GM19324 (cell line): ENCODE measurements at regions not wholly inside any gene's neighbourhood (a gene's known extent, or its start where the extent isn't known, plus 50 kb on each side); places are given as distances from the start of the nearest gene placed in this dataset.
"Not testable (repeated sequence)": the region's sequence is repeated elsewhere in the genome, so short reads cannot be mapped to it uniquely, and the experiment has no call there.

Experiments used
- ATAC-seq: cut with Tn5 transposase; IDR thresholded peaks from one replicate; pipeline ENCODE4 v1.9.1; 2021; ENCODE audit warnings: mild to moderate bottlenecking, moderate library complexity; ENCODE audit not compliant: unreplicated experiment, low FRiP score

GRCh38 chr20:40029589-40029988, 659.4 kb downstream of the MAFB start:
- no peak for ATAC-seq

DNA sequence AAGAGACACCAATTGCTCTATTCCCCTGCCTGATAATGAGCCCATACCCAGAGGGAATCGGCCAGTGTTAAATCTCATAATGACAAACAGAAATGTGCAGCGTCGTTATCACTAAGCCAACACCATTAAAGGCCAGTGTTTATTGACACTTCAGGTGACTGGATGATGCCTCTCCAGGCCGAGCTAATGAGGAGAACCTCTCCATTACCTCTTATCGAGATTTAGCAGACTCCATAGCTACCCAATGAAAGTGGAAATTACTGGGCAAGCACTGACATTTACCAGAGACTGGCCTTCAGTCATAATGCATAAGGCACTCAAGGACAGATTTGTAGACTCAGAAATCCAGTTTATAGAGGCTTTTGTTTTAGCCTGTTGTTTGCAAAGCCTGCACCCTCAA, 669.5 kb downstream of the MAFB start:
- no peak for ATAC-seq

- ATAC-seq, result no peak
Observed at GRCh38 chr20:40017765-40018164, 671.3 kb downstream of the MAFB start.

GRCh38 chr20:40016890-40017289, 672.1 kb downstream of the MAFB start:
- no peak for ATAC-seq

DNA sequence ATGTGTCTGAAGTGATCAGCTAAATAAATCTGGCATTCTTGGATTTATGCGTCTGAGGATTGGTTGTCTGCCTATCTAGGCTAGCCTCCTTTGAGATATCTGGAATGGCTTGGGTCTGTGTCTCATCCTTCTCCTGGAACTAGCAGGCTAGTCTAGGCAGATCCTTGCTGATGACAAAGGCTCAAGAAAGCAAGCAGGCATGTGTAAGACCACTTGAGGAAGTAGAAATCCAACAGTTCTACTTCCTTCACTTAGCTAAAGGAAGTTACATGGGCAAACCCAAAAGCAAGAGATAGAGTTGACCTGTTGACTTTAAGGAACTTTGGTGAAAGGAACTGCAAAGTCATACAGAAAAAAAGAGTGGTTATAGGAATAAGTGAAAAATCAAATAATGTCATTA, 672.6 kb downstream of the MAFB start:
- ATAC-seq, result no peak

DNA sequence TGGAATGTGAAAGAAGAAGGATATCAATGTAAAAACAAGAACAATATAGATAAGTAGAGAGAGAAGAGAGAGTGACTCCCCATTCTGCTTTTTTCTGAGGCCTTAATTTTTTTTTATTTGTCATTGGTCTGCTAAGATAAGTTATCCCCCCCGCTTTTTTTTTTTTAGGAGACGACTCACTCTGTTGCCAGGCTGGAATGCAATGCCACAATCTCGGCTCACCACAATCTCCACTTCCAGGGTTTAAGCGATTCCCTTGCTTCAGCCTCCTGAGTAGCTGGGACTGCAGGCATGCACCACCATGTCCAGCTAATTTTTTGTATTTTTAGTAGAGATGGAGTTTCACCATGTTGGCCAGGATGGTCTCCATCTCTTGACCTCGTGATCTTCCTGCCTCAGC, 677.0 kb downstream of the MAFB start:
- ATAC-seq, result not testable (repeated sequence)

DNA sequence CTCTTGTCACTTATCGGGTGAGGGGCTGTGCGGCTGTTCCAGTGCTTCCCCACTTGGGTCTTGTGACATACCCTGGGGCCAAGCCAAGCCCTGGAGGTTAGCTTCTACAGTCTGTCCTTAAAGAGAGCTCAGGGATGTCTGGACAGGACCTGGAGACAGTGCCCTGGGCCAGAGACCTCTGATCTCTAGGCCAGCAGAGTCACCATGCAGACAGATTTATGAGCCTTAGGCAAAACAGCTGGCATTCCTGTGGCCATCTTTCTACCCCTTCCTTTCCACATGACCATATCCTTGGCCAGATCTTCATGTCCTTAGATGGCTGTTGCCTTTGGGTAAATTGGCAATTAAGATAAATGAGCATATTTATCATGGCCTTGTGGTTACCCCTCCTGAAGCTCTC, 678.6 kb downstream of the MAFB start:
- ATAC-seq, result no peak

DNA sequence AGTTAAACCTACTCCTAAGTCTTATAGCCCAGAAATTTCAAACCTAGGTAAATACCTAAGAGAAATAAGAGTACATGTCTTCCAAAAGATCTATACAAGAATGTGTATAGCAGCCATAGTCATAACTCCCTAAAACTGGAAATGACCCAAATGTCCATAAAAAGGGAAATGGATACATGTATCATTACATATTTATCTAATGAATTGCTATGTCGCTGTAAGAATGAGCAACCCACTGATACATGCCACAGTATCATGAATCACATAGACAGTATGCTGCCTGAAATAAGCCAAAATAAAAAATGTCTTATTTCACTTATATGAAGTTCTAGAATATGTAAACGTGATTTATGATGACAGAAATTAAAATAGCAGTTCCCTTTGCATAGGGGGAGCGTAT, 679.5 kb downstream of the MAFB start:
- ATAC-seq, result no peak

- ATAC-seq, result no peak
Observed at GRCh38 chr20:40008177-40008576, 680.9 kb downstream of the MAFB start.

DNA sequence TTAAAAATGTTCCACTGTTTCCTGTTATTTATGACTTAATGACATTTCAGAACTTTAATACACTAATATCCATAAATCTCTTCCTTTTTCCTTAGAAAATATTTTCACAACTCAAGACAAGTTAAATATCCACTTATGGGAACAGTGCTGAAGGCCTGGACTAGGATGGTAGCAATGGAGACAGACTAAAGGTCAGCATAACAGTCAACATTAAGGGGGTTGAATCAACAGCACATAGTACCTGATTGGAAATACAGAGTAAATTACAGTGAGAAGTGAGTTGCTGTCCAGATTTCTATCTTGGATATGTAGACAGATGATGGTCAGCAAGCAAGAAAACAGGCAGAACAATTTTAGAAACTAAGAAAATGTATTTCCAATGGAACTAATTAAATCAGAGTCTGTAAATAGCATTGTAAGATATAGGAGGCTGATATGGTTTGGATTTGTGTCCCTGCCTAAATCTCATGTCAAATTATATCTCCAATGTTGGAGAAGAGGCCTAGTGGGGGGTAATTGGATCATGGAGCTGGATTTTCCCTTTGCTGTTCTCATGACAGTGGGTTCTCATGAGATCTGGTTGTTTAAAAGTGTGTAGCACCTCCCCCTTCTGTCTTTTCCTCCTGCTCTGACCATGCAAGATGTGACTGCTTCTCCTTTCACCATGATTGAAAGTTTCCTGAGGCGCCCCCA, 682.7 kb downstream of the MAFB start:
- no peak for ATAC-seq

GRCh38 chr20:40004092-40004491, 684.9 kb downstream of the MAFB start:
- not testable (repeated sequence) for ATAC-seq

GRCh38 chr20:39993742-39994141, 695.3 kb downstream of the MAFB start:
- no peak for ATAC-seq

DNA sequence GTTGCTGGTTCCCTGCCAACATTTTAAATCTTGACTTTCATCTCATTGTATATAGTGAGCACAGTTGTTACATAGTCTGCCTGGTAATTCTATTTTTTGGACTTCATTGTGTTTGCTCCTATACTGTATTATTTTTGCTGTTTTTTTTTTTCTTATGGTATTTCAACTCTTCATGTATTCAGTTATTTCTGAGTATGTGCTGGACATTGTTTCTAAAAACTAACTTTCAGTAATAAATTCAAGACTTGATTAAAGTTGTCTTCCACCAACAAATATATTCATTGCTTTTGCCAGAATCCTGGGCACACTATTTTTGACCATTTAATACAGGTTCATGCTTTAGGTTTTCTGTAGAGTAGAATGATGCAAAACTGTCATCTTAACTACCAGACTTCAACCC, 698.3 kb downstream of the MAFB start:
- no peak for ATAC-seq

- no peak for ATAC-seq
Observed at GRCh38 chr20:39988991-39989390, 700.0 kb downstream of the MAFB start.

DNA sequence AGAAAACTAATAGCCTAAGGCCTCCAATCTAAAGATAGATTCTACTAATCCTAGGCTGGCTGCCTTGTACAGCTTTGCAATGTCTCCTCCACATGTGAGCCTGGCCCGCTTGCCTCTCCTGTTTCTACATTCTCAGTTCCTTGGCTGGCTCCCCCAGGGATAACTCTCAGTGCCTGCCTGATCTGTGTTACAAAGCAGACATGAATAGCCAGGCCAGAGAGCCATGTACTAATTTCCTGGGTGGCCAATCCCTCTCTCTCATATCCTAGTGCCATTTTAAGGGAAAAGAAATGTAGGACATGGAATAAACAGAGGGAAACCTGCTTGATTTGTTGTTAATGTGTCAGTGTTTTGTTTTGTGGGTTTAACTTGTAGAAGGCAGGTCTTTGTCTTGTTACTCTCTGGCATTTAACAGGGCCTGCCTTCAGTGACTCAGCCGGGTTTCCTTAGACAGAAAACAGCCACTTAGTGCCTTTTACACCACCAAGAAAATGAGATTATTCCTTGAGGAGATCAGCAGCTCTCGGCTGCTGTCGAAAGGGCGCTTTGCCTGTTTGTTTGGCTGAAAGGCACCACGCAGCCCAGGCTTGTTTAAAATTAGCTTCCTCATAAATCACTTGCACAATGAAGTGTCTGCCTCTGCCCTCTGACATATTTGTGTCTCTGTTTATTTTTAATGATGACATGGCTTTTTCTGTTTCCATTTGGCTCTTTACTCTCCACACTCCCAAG, 702.7 kb downstream of the MAFB start:
- ATAC-seq, result no peak

GRCh38 chr20:39985271-39985827, 703.7 kb downstream of the MAFB start:
- ATAC-seq, result no peak

GRCh38 chr20:39983655-39984054, 705.4 kb downstream of the MAFB start:
- no peak for ATAC-seq

- ATAC-seq, result no peak
Observed at GRCh38 chr20:39983183-39983582, 705.9 kb downstream of the MAFB start.

- ATAC-seq, result no peak
Observed at GRCh38 chr20:39974966-39975501, 714.0 kb downstream of the MAFB start.

- no peak for ATAC-seq
Observed at GRCh38 chr20:39968495-39968894, 720.5 kb downstream of the MAFB start.

DNA sequence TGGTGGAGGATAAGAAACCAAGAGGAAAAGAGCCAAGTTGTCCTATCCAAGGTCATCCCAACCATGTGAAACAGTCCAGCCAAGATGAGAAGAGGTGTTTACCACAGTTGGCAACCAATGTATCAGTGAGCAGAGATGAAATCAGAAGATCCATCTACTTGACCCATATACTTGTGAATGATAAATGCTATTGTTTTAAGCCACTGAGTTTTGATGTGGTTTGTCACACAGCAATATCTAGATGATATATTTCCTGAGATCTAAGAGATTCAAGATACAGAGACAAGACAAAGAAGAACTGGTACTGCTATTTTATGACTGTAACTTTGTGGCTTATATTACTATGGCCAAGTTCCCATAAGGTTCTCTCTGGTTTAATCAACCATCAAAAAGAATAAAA, 721.2 kb downstream of the MAFB start:
- ATAC-seq, result no peak
